ENCODE measurements at regions not wholly inside any gene's neighbourhood (a gene's known extent, or its start where the extent isn't known, plus 50 kb on each side); places are given as distances from the start of the nearest gene placed in this dataset.

GRCh38 chr6:43944908-43945767 is 175.1 kb downstream of the VEGFA start:
- no peak for DNase-seq

- DNase-seq: no peak
These were observed 173.8 kb downstream of the VEGFA start for GRCh38 chr6:43943781-43944250.

GRCh38 chr6:43943099-43943766 is 173.2 kb downstream of the VEGFA start:
- DNase-seq: no peak

GRCh38 chr6:43942616-43943015 is 172.6 kb downstream of the VEGFA start:
- DNase-seq: no peak

GRCh38 chr6:43942011-43942442 is 172.0 kb downstream of the VEGFA start:
- DNase-seq: no peak

- DNase-seq: no peak
These were observed 171.2 kb downstream of the VEGFA start for GRCh38 chr6:43941174-43941573.

GRCh38 chr6:43940393-43941087 is 170.5 kb downstream of the VEGFA start:
- no peak for DNase-seq

- no peak for DNase-seq
These were observed 170.0 kb downstream of the VEGFA start for GRCh38 chr6:43940071-43940392.

GRCh38 chr6:43939281-43940070 is 169.5 kb downstream of the VEGFA start:
- DNase-seq: no peak

GRCh38 chr6:43938178-43939105 is 168.4 kb downstream of the VEGFA start:
- DNase-seq: no peak

- no peak for DNase-seq
These were observed 167.5 kb downstream of the VEGFA start for GRCh38 chr6:43937236-43938177.

- DNase-seq: no peak
These were observed 166.5 kb downstream of the VEGFA start for GRCh38 chr6:43936476-43936875.

- no peak for DNase-seq
These were observed 166.0 kb downstream of the VEGFA start for GRCh38 chr6:43935921-43936439.

- no peak for DNase-seq
These were observed 165.0 kb downstream of the VEGFA start for GRCh38 chr6:43934803-43935602.

GRCh38 chr6:43934183-43934802 is 164.3 kb downstream of the VEGFA start:
- DNase-seq: no peak

- DNase-seq: no peak
These were observed 163.3 kb downstream of the VEGFA start for GRCh38 chr6:43933148-43933885.

- no peak for DNase-seq
These were observed 162.5 kb downstream of the VEGFA start for GRCh38 chr6:43932259-43933147.

All from NCI-H2029 treated with DMSO at 0.1 percent for 48 hours (cell line).